ENCODE measurements at regions not wholly inside any gene's neighbourhood (a gene's known extent, or its start where the extent isn't known, plus 50 kb on each side); places are given as distances from the start of the nearest gene placed in this dataset.

GRCh38 chr2:128403814-128404708 is 85.4 kb upstream of the HS6ST1 start:
- Histone ChIP-seq H3K27me3 (ENCODE audit: control insufficient read depth, insufficient read depth, low read length, poor library complexity, severe bottlenecking) (no peaks in the 10 kb centered on the region), H3K36me3 (ENCODE audit: control insufficient read depth, insufficient read depth, low read length) (no peaks in the 10 kb centered on the region), H3K4me1 (ENCODE audit: control insufficient read depth, insufficient read depth, low read length) (no peaks in the 10 kb centered on the region), H3K9me3 (ENCODE audit: control insufficient read depth, low read length) (no peaks in the 10 kb centered on the region), H3K4me3 (ENCODE audit: insufficient read depth, low read depth, low read length) (no peak overlapping the region), H3K27ac (ENCODE audit: insufficient read depth, low read depth, low read length, poor library complexity, severe bottlenecking) (no peak overlapping the region)
- 92 to 96% methylated on average over 5 of the region's 5 CpGs for WGBS, 2 experiments

- Histone ChIP-seq H3K4me1 (ENCODE audit: control insufficient read depth, insufficient read depth, low read length) (no peaks in the 10 kb centered on the region), H3K4me3 (ENCODE audit: insufficient read depth, low read depth, low read length) (no peak overlapping the region), H3K36me3 (ENCODE audit: control insufficient read depth, insufficient read depth, low read length) (no peaks in the 10 kb centered on the region), H3K27ac (ENCODE audit: insufficient read depth, low read depth, low read length, poor library complexity, severe bottlenecking) (no peak overlapping the region), H3K27me3 (ENCODE audit: control insufficient read depth, insufficient read depth, low read length, poor library complexity, severe bottlenecking) (no peaks in the 10 kb centered on the region), H3K9me3 (ENCODE audit: control insufficient read depth, low read length) (no peaks in the 10 kb centered on the region)
- WGBS, 2 experiments: 93 to 95% methylated on average over 11 of the region's 11 CpGs
These were observed 86.2 kb upstream of the HS6ST1 start for GRCh38 chr2:128404709-128405466.

- Histone ChIP-seq H3K4me3 (ENCODE audit: insufficient read depth, low read depth, low read length) (no peak overlapping the region), H3K27me3 (ENCODE audit: control insufficient read depth, insufficient read depth, low read length, poor library complexity, severe bottlenecking) (no peaks in the 10 kb centered on the region), H3K9me3 (ENCODE audit: control insufficient read depth, low read length) (no peaks in the 10 kb centered on the region), H3K27ac (ENCODE audit: insufficient read depth, low read depth, low read length, poor library complexity, severe bottlenecking) (no peak overlapping the region), H3K36me3 (ENCODE audit: control insufficient read depth, insufficient read depth, low read length) (no peaks in the 10 kb centered on the region), H3K4me1 (ENCODE audit: control insufficient read depth, insufficient read depth, low read length) (no peaks in the 10 kb centered on the region)
- 75 to 76% methylated on average over 5 of the region's 5 CpGs for WGBS, 2 experiments
These were observed 86.8 kb upstream of the HS6ST1 start for GRCh38 chr2:128405467-128405900.

GRCh38 chr2:128405981-128406613 is 87.4 kb upstream of the HS6ST1 start:
- H3K27ac ChIP-seq (ENCODE audit: insufficient read depth, low read depth, low read length, poor library complexity, severe bottlenecking): no peak overlapping the region
- no peak overlapping the region for H3K4me3 ChIP-seq (ENCODE audit: insufficient read depth, low read depth, low read length)
- 75 to 81% methylated on average over 6 of the region's 6 CpGs for WGBS, 2 experiments
- H3K9me3 ChIP-seq (ENCODE audit: control insufficient read depth, low read length): no peaks in the 10 kb centered on the region
- H3K36me3 ChIP-seq (ENCODE audit: control insufficient read depth, insufficient read depth, low read length): no peaks in the 10 kb centered on the region
- H3K4me1 ChIP-seq (ENCODE audit: control insufficient read depth, insufficient read depth, low read length): no peaks in the 10 kb centered on the region
- H3K27me3 ChIP-seq (ENCODE audit: control insufficient read depth, insufficient read depth, low read length, poor library complexity, severe bottlenecking): no peaks in the 10 kb centered on the region

GRCh38 chr2:128406736-128407554 is 88.3 kb upstream of the HS6ST1 start:
- H3K9me3 ChIP-seq (ENCODE audit: control insufficient read depth, low read length): no peaks in the 10 kb centered on the region
- no peaks in the 10 kb centered on the region for H3K4me1 ChIP-seq (ENCODE audit: control insufficient read depth, insufficient read depth, low read length)
- no peak overlapping the region for H3K27ac ChIP-seq (ENCODE audit: insufficient read depth, low read depth, low read length, poor library complexity, severe bottlenecking)
- H3K36me3 ChIP-seq (ENCODE audit: control insufficient read depth, insufficient read depth, low read length): no peaks in the 10 kb centered on the region
- no peak overlapping the region for H3K4me3 ChIP-seq (ENCODE audit: insufficient read depth, low read depth, low read length)
- whole genome bisulfite sequencing, 2 experiments: 67 to 70% methylated on average over 18 of the region's 18 CpGs
- H3K27me3 ChIP-seq (ENCODE audit: control insufficient read depth, insufficient read depth, low read length, poor library complexity, severe bottlenecking): no peaks in the 10 kb centered on the region

GRCh38 chr2:128408349-128409305 is 90.0 kb upstream of the HS6ST1 start:
- Histone ChIP-seq H3K36me3 (ENCODE audit: control insufficient read depth, insufficient read depth, low read length) (no peaks in the 10 kb centered on the region), H3K4me1 (ENCODE audit: control insufficient read depth, insufficient read depth, low read length) (no peaks in the 10 kb centered on the region), H3K9me3 (ENCODE audit: control insufficient read depth, low read length) (no peaks in the 10 kb centered on the region), H3K27ac (ENCODE audit: insufficient read depth, low read depth, low read length, poor library complexity, severe bottlenecking) (no peak overlapping the region), H3K27me3 (ENCODE audit: control insufficient read depth, insufficient read depth, low read length, poor library complexity, severe bottlenecking) (no peaks in the 10 kb centered on the region), H3K4me3 (ENCODE audit: insufficient read depth, low read depth, low read length) (no peak overlapping the region)
- 83 to 84% methylated on average over 16 to 17 of the region's 17 CpGs for WGBS, 2 experiments

GRCh38 chr2:128409326-128410034 is 90.8 kb upstream of the HS6ST1 start:
- Histone ChIP-seq H3K4me1 (ENCODE audit: control insufficient read depth, insufficient read depth, low read length) (no peaks in the 10 kb centered on the region), H3K4me3 (ENCODE audit: insufficient read depth, low read depth, low read length) (no peak overlapping the region), H3K9me3 (ENCODE audit: control insufficient read depth, low read length) (no peaks in the 10 kb centered on the region), H3K27ac (ENCODE audit: insufficient read depth, low read depth, low read length, poor library complexity, severe bottlenecking) (no peak overlapping the region), H3K27me3 (ENCODE audit: control insufficient read depth, insufficient read depth, low read length, poor library complexity, severe bottlenecking) (no peaks in the 10 kb centered on the region), H3K36me3 (ENCODE audit: control insufficient read depth, insufficient read depth, low read length) (no peaks in the 10 kb centered on the region)
- whole genome bisulfite sequencing, 2 experiments: 82 to 85% methylated on average over 9 of the region's 9 CpGs

- Histone ChIP-seq H3K27me3 (ENCODE audit: control insufficient read depth, insufficient read depth, low read length, poor library complexity, severe bottlenecking) (no peaks in the 10 kb centered on the region), H3K9me3 (ENCODE audit: control insufficient read depth, low read length) (no peaks in the 10 kb centered on the region), H3K4me1 (ENCODE audit: control insufficient read depth, insufficient read depth, low read length) (no peaks in the 10 kb centered on the region), H3K36me3 (ENCODE audit: control insufficient read depth, insufficient read depth, low read length) (no peaks in the 10 kb centered on the region), H3K27ac (ENCODE audit: insufficient read depth, low read depth, low read length, poor library complexity, severe bottlenecking) (no peak overlapping the region), H3K4me3 (ENCODE audit: insufficient read depth, low read depth, low read length) (no peak overlapping the region)
- WGBS, 2 experiments: 90 to 91% methylated on average over 10 of the region's 10 CpGs
These were observed 91.5 kb upstream of the HS6ST1 start for GRCh38 chr2:128410035-128410757.
